GM23338 (cell line): ENCODE measurements at regions not wholly inside any gene's neighbourhood (a gene's known extent, or its start where the extent isn't known, plus 50 kb on each side); places are given as distances from the start of the nearest gene placed in this dataset.

ENCODE experiments used
- ATAC-seq: fragments of 200-7000 bp; cut with Tn5 transposase; 3 replicates; pipeline ENCODE4 v1.9.1; 2020
- DNase-seq: peaks from one replicate; pipeline ENCODE4 v3.0.0-alpha.2; 2015; ENCODE audit warnings: low spot score
- H2AFZ ChIP-seq: fragments of 200-600 bp; sonication (generic); 2 replicates; pipeline ENCODE4 v1.8.0; 2016; ENCODE audit warnings: antibody characterized with exemption, mild to moderate bottlenecking, moderate library complexity
- H3F3A ChIP-seq: fragments of 200-600 bp; sonication (generic); replicated peaks from 2 replicates; pipeline ENCODE4 v1.8.0; 2017; ENCODE audit warnings: antibody characterized with exemption, mixed run types, low read depth
- H3K27ac ChIP-seq: fragments of 200-600 bp; sonication (generic); 2 replicates; pipeline ENCODE4 v1.6.1; 2016; ENCODE audit warnings: low read depth
- H3K27me3 ChIP-seq: fragments of 200-600 bp; sonication (generic); 2 replicates; pipeline ENCODE4 v1.8.0; 2016; ENCODE audit warnings: mild to moderate bottlenecking, mixed run types, moderate library complexity; ENCODE audit not compliant: insufficient read depth
- H3K36me3 ChIP-seq: fragments of 200-600 bp; sonication (generic); 2 replicates; pipeline ENCODE4 v1.8.0; 2016; ENCODE audit warnings: mild to moderate bottlenecking; ENCODE audit not compliant: insufficient read depth
- H3K4me1 ChIP-seq: fragments of 200-600 bp; sonication (generic); 2 replicates; pipeline ENCODE4 v1.8.0; 2016; ENCODE audit warnings: mild to moderate bottlenecking, moderate library complexity; ENCODE audit not compliant: insufficient read depth
- H3K4me2 ChIP-seq: fragments of 200-600 bp; sonication (generic); 2 replicates; pipeline ENCODE4 v1.7.1; 2017; ENCODE audit warnings: mixed run types
- H3K4me3 ChIP-seq: fragments of 200-600 bp; sonication (generic); 2 replicates; pipeline ENCODE4 v1.6.1; 2016; ENCODE audit warnings: mixed run types
- H3K79me2 ChIP-seq: fragments of 200-600 bp; sonication (generic); replicated peaks from 2 replicates; pipeline ENCODE4 v1.8.0; 2017; ENCODE audit warnings: mild to moderate bottlenecking; ENCODE audit not compliant: insufficient read depth
- H3K9me2 ChIP-seq: fragments of 200-600 bp; sonication (generic); 2 replicates; pipeline ENCODE4 v1.8.0; 2017; ENCODE audit not compliant: insufficient read depth
- H4K20me1 ChIP-seq: fragments of 200-600 bp; sonication (generic); replicated peaks from 2 replicates; pipeline ENCODE4 v1.8.0; 2017; ENCODE audit warnings: mild to moderate bottlenecking; ENCODE audit not compliant: insufficient read depth
- H3K27ac Mint-ChIP-seq: 2 replicates; pipeline ENCODE4 v1.8.0; 2020; ENCODE audit warnings: inconsistent platforms, mild to moderate bottlenecking, moderate library complexity, mixed read lengths
- H3K27me3 Mint-ChIP-seq: 3 replicates; pipeline ENCODE4 v1.8.0; 2022; ENCODE audit warnings: low read depth, mild to moderate bottlenecking, moderate library complexity, mixed read lengths, inconsistent platforms; ENCODE audit not compliant: insufficient read depth, poor library complexity
- H3K36me3 Mint-ChIP-seq: 3 replicates; pipeline ENCODE4 v1.8.0; 2021; ENCODE audit warnings: low read depth, mild to moderate bottlenecking, inconsistent platforms, moderate library complexity, mixed read lengths
- H3K4me1 Mint-ChIP-seq: 3 replicates; pipeline ENCODE4 v1.8.0; 2020; ENCODE audit warnings: mild to moderate bottlenecking, inconsistent platforms, mixed read lengths
- H3K4me3 Mint-ChIP-seq: 3 replicates; pipeline ENCODE4 v1.8.0; 2021; ENCODE audit warnings: moderate library complexity, mild to moderate bottlenecking, inconsistent platforms, mixed read lengths
- H3K9me3 Mint-ChIP-seq: 3 replicates; pipeline ENCODE4 v1.8.0; 2020; ENCODE audit warnings: moderate library complexity, mild to moderate bottlenecking, inconsistent platforms, mixed read lengths
- ETS1 ChIP-seq: IDR thresholded peaks from 2 replicates; pipeline ENCODE4 v1.6.1; 2016; ENCODE audit warnings: antibody characterized with exemption
- EZH2phosphoT487 ChIP-seq: fragments of 200-600 bp; sonication (generic); IDR thresholded peaks from one replicate; pipeline ENCODE4 v1.8.1; 2018; ENCODE audit warnings: antibody characterized with exemption; ENCODE audit not compliant: unreplicated experiment
- JUNB ChIP-seq: IDR thresholded peaks from one replicate; pipeline ENCODE4 v1.6.1; 2016; ENCODE audit warnings: antibody characterized with exemption; ENCODE audit not compliant: unreplicated experiment
- POLR2AphosphoS5 ChIP-seq: IDR thresholded peaks from 2 replicates; pipeline ENCODE4 v1.6.1; 2016; ENCODE audit warnings: antibody characterized with exemption, low read depth
- STAT1 ChIP-seq: IDR thresholded peaks from one replicate; pipeline ENCODE4 v1.6.1; 2016; ENCODE audit warnings: antibody characterized with exemption; ENCODE audit not compliant: unreplicated experiment
- ZNF462 ChIP-seq: fragments of 250-450 bp; sonication (Bioruptor Pico); IDR thresholded peaks from 2 replicates; pipeline ENCODE4 v1.5.0; 2020; ENCODE audit warnings: mild to moderate bottlenecking, moderate library complexity

- no peak for TF ChIP-seq ZNF462 (CRISPR knock-in tag)
- TF ChIP-seq EZH2phosphoT487, result no peak
Measured at GRCh38 chr3:22450786-22451400, 699.9 kb upstream of the ZNF385D start (continued).

DNA sequence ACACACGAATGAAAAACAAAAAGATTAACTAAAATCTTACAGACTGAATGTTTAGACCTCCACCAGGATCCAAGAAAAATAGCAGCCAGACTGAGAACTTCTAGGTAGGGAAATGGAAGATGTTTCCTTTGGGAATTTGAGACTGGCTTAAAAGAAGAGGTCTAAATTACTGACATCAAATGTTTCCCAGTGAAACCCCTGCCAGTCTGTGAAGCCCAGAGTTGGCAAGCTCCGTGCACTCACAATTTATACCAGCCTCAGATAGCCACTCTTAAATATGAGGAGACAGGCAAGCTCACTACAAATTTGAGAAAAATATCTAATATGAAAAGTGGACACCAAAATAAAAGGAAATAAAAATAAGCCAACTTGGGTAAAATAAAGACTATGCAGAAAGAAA is 700.5 kb upstream of the ZNF385D start:
- DNase-seq, result no peak
- no peak overlapping the region for H3K27ac Mint-ChIP-seq
- H3K4me1 ChIP-seq, result no peaks in the 10 kb centered on the region
- TF ChIP-seq JUNB, result no peak
- no peak for TF ChIP-seq ETS1
- no peak for TF ChIP-seq EZH2phosphoT487
- TF ChIP-seq POLR2AphosphoS5, result no peak
- no peak for TF ChIP-seq STAT1
- no peak for TF ChIP-seq ZNF462 (CRISPR knock-in tag)

More for the DNA sequence above, 700.5 kb upstream of the ZNF385D start:
- Histone ChIP-seq H3F3A (no peaks in the 10 kb centered on the region), H4K20me1 (no peaks in the 10 kb centered on the region), H3K27me3 (no peaks in the 10 kb centered on the region), H3K9me2 (no peaks in the 10 kb centered on the region), H2AFZ (no peak overlapping the region), H3K27ac (no peak overlapping the region), H3K79me2 (no peaks in the 10 kb centered on the region), H3K4me3 (no peak overlapping the region), H3K4me2 (no peak overlapping the region), H3K36me3 (no peaks in the 10 kb centered on the region)
- no peaks in the 10 kb centered on the region for H3K9me3 Mint-ChIP-seq
- H3K4me1 Mint-ChIP-seq, result no peaks in the 10 kb centered on the region
- no peaks in the 10 kb centered on the region for H3K36me3 Mint-ChIP-seq
- no peak overlapping the region for H3K4me3 Mint-ChIP-seq
- ATAC-seq, result no peak
- H3K27me3 Mint-ChIP-seq, result no peaks in the 10 kb centered on the region
